AG04449 (cell line): ENCODE measurements at regions not wholly inside any gene's neighbourhood (a gene's known extent, or its start where the extent isn't known, plus 50 kb on each side); places are given as distances from the start of the nearest gene placed in this dataset.

ENCODE experiments used
- CTCF ChIA-PET: fragments of 350-600 bp; formaldehyde crosslinking; extraction: SDS; loops from one replicate; lab custom pipeline; 2021; ENCODE audit warnings: antibody characterized with exemption; lab: Yijun Ruan, JAX
- POLR2A ChIA-PET: fragments of 400-600, 350-600 bp; formaldehyde crosslinking; extraction: SDS; loops from one replicate; lab custom pipeline; 2020; ENCODE audit warnings: antibody characterized with exemption, inconsistent platforms; lab: Yijun Ruan, JAX
- DNase-seq: peaks from one replicate; pipeline ENCODE4 v3.0.0-alpha.2; 2010; ENCODE audit warnings: low read depth, low spot score
- H3K4me3 ChIP-seq: 2 replicates; pipeline ENCODE4 v1.5.1; 2011; ENCODE audit warnings: low read depth, mild to moderate bottlenecking, control low read depth, low read length
- TF ChIP-seq, protein P1 (sequence below): IDR thresholded peaks from one replicate; pipeline ENCODE4 v1.5.1; 2011; ENCODE audit warnings: mild to moderate bottlenecking, moderate library complexity, low read length, control low read depth, inconsistent platforms; ENCODE audit not compliant: insufficient read depth; ENCODE audit errors: missing control alignments

GRCh38 chrX:109873983-109874382 is 128.9 kb upstream of the TMEM164 start:
- TF ChIP-seq, protein P1, sequence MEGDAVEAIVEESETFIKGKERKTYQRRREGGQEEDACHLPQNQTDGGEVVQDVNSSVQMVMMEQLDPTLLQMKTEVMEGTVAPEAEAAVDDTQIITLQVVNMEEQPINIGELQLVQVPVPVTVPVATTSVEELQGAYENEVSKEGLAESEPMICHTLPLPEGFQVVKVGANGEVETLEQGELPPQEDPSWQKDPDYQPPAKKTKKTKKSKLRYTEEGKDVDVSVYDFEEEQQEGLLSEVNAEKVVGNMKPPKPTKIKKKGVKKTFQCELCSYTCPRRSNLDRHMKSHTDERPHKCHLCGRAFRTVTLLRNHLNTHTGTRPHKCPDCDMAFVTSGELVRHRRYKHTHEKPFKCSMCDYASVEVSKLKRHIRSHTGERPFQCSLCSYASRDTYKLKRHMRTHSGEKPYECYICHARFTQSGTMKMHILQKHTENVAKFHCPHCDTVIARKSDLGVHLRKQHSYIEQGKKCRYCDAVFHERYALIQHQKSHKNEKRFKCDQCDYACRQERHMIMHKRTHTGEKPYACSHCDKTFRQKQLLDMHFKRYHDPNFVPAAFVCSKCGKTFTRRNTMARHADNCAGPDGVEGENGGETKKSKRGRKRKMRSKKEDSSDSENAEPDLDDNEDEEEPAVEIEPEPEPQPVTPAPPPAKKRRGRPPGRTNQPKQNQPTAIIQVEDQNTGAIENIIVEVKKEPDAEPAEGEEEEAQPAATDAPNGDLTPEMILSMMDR = no peak
- ChIA-PET POLR2A (no interaction called here), CTCF (interaction anchor here (0.8 to 1.1 kb wide), 4 partner anchors 17 to 160 kb away, joined by 3 to 5 read pairs (median 4); no protein-coding TSS in a partner anchor)
- no peak overlapping the region for H3K4me3 ChIP-seq
- no peak for DNase-seq

DNA sequence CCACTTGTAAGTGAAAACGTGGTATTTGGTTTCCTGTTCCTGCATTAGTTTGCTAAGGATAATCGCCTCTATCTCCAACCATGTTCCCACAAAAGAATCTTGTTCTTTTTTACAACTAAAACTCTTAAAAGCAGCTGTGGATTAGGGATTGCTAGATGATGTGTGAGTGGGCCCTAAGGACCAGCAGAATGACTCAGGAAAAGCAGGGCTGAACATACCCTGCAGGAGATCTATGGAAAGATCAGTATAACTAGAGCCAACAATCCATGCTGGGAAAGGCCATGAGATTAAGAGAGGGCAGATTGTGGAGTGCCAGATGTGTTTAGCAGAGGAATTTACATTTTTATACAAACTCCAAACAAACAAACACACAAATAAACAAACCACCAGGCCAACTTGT is 128.4 kb upstream of the TMEM164 start:
- DNase-seq = no peak
- TF ChIP-seq, protein P1 = no peak
- POLR2A ChIA-PET = no interaction called here
- no peak overlapping the region for H3K4me3 ChIP-seq
- CTCF ChIA-PET = interaction anchor here (0.9 to 1.1 kb wide), 2 partner anchors 17 to 18 kb away, joined by 4 to 5 read pairs; no protein-coding TSS in a partner anchor

DNA sequence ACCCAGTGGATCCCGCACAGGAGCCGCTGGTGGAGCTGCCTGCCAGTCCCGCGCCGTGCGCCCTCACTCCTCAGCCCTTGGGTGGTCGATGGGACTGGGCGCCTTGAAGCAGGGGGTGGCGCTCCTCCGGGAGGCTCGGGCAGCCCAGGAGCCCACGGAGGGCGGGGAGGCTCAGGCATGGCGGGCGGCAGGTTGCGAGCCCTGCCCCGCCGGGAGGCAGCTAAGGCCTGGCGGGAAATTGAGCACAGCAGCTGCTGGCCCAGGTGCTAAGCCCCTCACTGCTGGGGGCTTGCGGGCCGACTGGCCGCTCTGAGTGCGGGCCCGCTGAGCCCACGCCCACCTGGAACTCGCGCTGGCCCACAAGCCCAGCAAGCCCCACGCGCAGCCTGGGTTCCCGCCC is 127.1 kb upstream of the TMEM164 start:
- ChIA-PET POLR2A (no interaction called here), CTCF (interaction anchor here (1.0 to 1.3 kb wide), 3 partner anchors 19 to 166 kb away, joined by 3 to 7 read pairs (median 3); no protein-coding TSS in a partner anchor)

GRCh38 chrX:109878236-109878635 is 124.7 kb upstream of the TMEM164 start:
- no peak overlapping the region for H3K4me3 ChIP-seq
- ChIA-PET CTCF (interaction anchor here (1.0 to 4.4 kb wide), 6 partner anchors 8 to 393 kb away, joined by 3 to 34 read pairs (median 8); no protein-coding TSS in a partner anchor), POLR2A (no interaction called here)
- no peak for DNase-seq
- TF ChIP-seq, protein P1 = no peak

More for the DNA sequence above, 127.1 kb upstream of the TMEM164 start:
- TF ChIP-seq, protein P1 = no peak
- H3K4me3 ChIP-seq = no peak overlapping the region
- no peak for DNase-seq

- DNase-seq = no peak
- no peak overlapping the region for H3K4me3 ChIP-seq
- TF ChIP-seq, protein P1 = no peak
- CTCF ChIA-PET = interaction anchor here (0.7 to 6.2 kb wide), 8 partner anchors 9 to 395 kb away, joined by 3 to 64 read pairs (median 7); no protein-coding TSS in a partner anchor
- POLR2A ChIA-PET = interaction anchor here (0.6 kb wide), 1 partner anchor 9 kb away, joined by 3 read pairs; no protein-coding TSS in a partner anchor
Observed at GRCh38 chrX:109879991-109880390, 122.9 kb upstream of the TMEM164 start.

DNA sequence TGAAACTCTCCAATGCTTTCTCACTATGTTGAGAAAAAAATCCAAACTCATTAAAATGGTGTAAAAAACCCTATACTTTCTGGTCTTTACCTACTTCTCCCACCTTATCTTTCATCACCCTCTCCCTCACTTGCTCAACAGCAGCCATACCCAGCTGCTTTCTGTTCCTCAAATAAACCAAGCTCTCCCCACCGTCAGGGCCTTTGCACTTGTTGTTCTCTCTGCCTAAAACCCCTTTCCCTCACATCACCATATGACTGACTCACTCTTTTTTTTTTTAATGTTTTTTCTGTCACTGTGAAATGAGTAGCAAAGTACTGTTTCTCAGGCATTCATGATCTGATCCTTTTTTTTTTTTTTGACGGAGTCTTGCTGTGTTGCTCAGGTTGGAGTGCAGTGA is 122.3 kb upstream of the TMEM164 start:
- ChIA-PET CTCF (interaction anchor here (1.1 to 6.2 kb wide), 7 partner anchors 8 to 395 kb away, joined by 3 to 64 read pairs (median 7); no protein-coding TSS in a partner anchor), POLR2A (interaction anchor here (0.6 kb wide), 1 partner anchor 10 kb away, joined by 3 read pairs; no protein-coding TSS in a partner anchor)
- no peak for DNase-seq
- TF ChIP-seq, protein P1 = no peak
- no peak overlapping the region for H3K4me3 ChIP-seq
